Large intestine (tissue), 3 donors: ENCODE measurements at regions not wholly inside any gene's neighbourhood (a gene's known extent, or its start where the extent isn't known, plus 50 kb on each side); places are given as distances from the start of the nearest gene placed in this dataset.

Experiments
- DNase-seq, 2 donors: peaks; one replicate each; pipeline versions ENCODE4 v3.0.0 to v3.0.0-alpha.2; 2013
- H3K27ac ChIP-seq: one replicate; pipeline ENCODE4 v1.5.1; 2013; ENCODE audit warnings: low read length
- H3K27me3 ChIP-seq: 2 replicates; pipeline ENCODE4 v1.6.1; 2013; ENCODE audit warnings: low read length; ENCODE audit not compliant: control insufficient read depth, insufficient read depth
- H3K36me3 ChIP-seq: 2 replicates; pipeline ENCODE4 v1.6.1; 2013; ENCODE audit warnings: low read length; ENCODE audit not compliant: control insufficient read depth, insufficient read depth
- H3K4me1 ChIP-seq: one replicate; pipeline ENCODE4 v1.6.1; 2013; ENCODE audit warnings: low read length; ENCODE audit not compliant: control insufficient read depth, insufficient read depth
- H3K4me3 ChIP-seq: one replicate; pipeline ENCODE4 v1.5.1; 2013; ENCODE audit warnings: low read length
- H3K9me3 ChIP-seq: one replicate; pipeline ENCODE4 v1.6.1; 2013; ENCODE audit warnings: mild to moderate bottlenecking, low read depth, low read length, moderate library complexity; ENCODE audit not compliant: control insufficient read depth
- WGBS: methylation state at CpG from one replicate; pipeline ENCODE4 v1.1.5; 2013; ENCODE audit warnings: low lambda C conversion rate; ENCODE audit not compliant: insufficient coverage; 5-methylcytosine and 5-hydroxymethylcytosine counted together

- H3K4me3 ChIP-seq, result no peak overlapping the region
- 34% methylated on average over 4 of the region's 5 CpGs for WGBS
- no peaks in the 10 kb centered on the region for H3K4me1 ChIP-seq
- no peaks in the 10 kb centered on the region for H3K9me3 ChIP-seq
- no peak for DNase-seq
- H3K36me3 ChIP-seq, result no peaks in the 10 kb centered on the region
- no peaks in the 10 kb centered on the region for H3K27me3 ChIP-seq
- no peak overlapping the region for H3K27ac ChIP-seq
Measured at GRCh38 chr13:68369739-68370138, 1139.6 kb upstream of the PCDH9 start.

- H3K9me3 ChIP-seq, result no peaks in the 10 kb centered on the region
- H3K4me1 ChIP-seq, result no peaks in the 10 kb centered on the region
- 36% methylated on average over 2 of the region's 2 CpGs for WGBS
- no peaks in the 10 kb centered on the region for H3K36me3 ChIP-seq
- H3K27ac ChIP-seq, result no peak overlapping the region
- no peak for DNase-seq
- no peaks in the 10 kb centered on the region for H3K27me3 ChIP-seq
- no peak overlapping the region for H3K4me3 ChIP-seq
Measured at GRCh38 chr13:68368922-68369321, 1138.8 kb upstream of the PCDH9 start.

GRCh38 chr13:68359105-68359504 is 1129.0 kb upstream of the PCDH9 start:
- Histone ChIP-seq H3K4me3 (no peak overlapping the region), H3K27ac (no peak overlapping the region), H3K36me3 (no peaks in the 10 kb centered on the region), H3K9me3 (no peaks in the 10 kb centered on the region), H3K27me3 (no peaks in the 10 kb centered on the region), H3K4me1 (no peaks in the 10 kb centered on the region)
- WGBS, result 67% methylated on average over 1 of the region's 1 CpG
- DNase-seq, result no peak

- Histone ChIP-seq H3K9me3 (no peaks in the 10 kb centered on the region), H3K27me3 (no peaks in the 10 kb centered on the region), H3K4me1 (no peaks in the 10 kb centered on the region), H3K27ac (no peak overlapping the region), H3K36me3 (no peaks in the 10 kb centered on the region), H3K4me3 (no peak overlapping the region)
- no CpG with 5 or more reads among the region's 2 CpGs for WGBS
- no peak for DNase-seq
Measured at GRCh38 chr13:68358294-68358705, 1128.2 kb upstream of the PCDH9 start.

GRCh38 chr13:68350554-68350953 is 1120.4 kb upstream of the PCDH9 start:
- no peaks in the 10 kb centered on the region for H3K4me1 ChIP-seq
- DNase-seq, result no peak
- no peak overlapping the region for H3K27ac ChIP-seq
- 94% methylated on average over 2 of the region's 2 CpGs for WGBS
- no peaks in the 10 kb centered on the region for H3K9me3 ChIP-seq
- H3K4me3 ChIP-seq, result no peak overlapping the region
- no peaks in the 10 kb centered on the region for H3K36me3 ChIP-seq
- no peaks in the 10 kb centered on the region for H3K27me3 ChIP-seq

- Histone ChIP-seq H3K4me3 (no peak overlapping the region), H3K9me3 (no peaks in the 10 kb centered on the region), H3K27me3 (no peaks in the 10 kb centered on the region), H3K27ac (no peak overlapping the region), H3K36me3 (no peaks in the 10 kb centered on the region), H3K4me1 (no peaks in the 10 kb centered on the region)
- no CpG with 5 or more reads among the region's 3 CpGs for WGBS
- no peak for DNase-seq
Measured at GRCh38 chr13:68347220-68347619, 1117.1 kb upstream of the PCDH9 start.

- no peak overlapping the region for H3K27ac ChIP-seq
- DNase-seq, result no peak
- H3K4me1 ChIP-seq, result no peaks in the 10 kb centered on the region
- H3K9me3 ChIP-seq, result no peaks in the 10 kb centered on the region
- no peaks in the 10 kb centered on the region for H3K27me3 ChIP-seq
- H3K4me3 ChIP-seq, result no peak overlapping the region
- WGBS, result no CpG with 5 or more reads among the region's 1 CpG
- no peaks in the 10 kb centered on the region for H3K36me3 ChIP-seq
Measured at GRCh38 chr13:68345963-68346531, 1115.9 kb upstream of the PCDH9 start.

GRCh38 chr13:68323124-68323523 is 1093.0 kb upstream of the PCDH9 start:
- Histone ChIP-seq H3K36me3 (no peaks in the 10 kb centered on the region), H3K27me3 (no peaks in the 10 kb centered on the region), H3K9me3 (peaks cover 2% of the 10 kb centered on the region), H3K27ac (no peak overlapping the region), H3K4me1 (no peaks in the 10 kb centered on the region), H3K4me3 (no peak overlapping the region)
- 100% methylated on average over 1 of the region's 2 CpGs for WGBS
- DNase-seq, result no peak

- H3K9me3 ChIP-seq, result peaks cover 2% of the 10 kb centered on the region
- H3K36me3 ChIP-seq, result no peaks in the 10 kb centered on the region
- no CpG with 5 or more reads among the region's 2 CpGs for WGBS
- no peaks in the 10 kb centered on the region for H3K4me1 ChIP-seq
- DNase-seq, result no peak
- H3K27ac ChIP-seq, result no peak overlapping the region
- H3K4me3 ChIP-seq, result no peak overlapping the region
- no peaks in the 10 kb centered on the region for H3K27me3 ChIP-seq
Measured at GRCh38 chr13:68319384-68319783, 1089.2 kb upstream of the PCDH9 start.

- no peaks in the 10 kb centered on the region for H3K27me3 ChIP-seq
- no peak overlapping the region for H3K27ac ChIP-seq
- 0% methylated on average over 1 of the region's 1 CpG for WGBS
- no peaks in the 10 kb centered on the region for H3K4me1 ChIP-seq
- H3K36me3 ChIP-seq, result no peaks in the 10 kb centered on the region
- no peaks in the 10 kb centered on the region for H3K9me3 ChIP-seq
- no peak for DNase-seq
- no peak overlapping the region for H3K4me3 ChIP-seq
Measured at GRCh38 chr13:68304286-68304893, 1074.3 kb upstream of the PCDH9 start.

GRCh38 chr13:68293631-68294030 is 1063.5 kb upstream of the PCDH9 start:
- no peak overlapping the region for H3K27ac ChIP-seq
- DNase-seq, result no peak
- no peaks in the 10 kb centered on the region for H3K9me3 ChIP-seq
- no peaks in the 10 kb centered on the region for H3K4me1 ChIP-seq
- no peak overlapping the region for H3K4me3 ChIP-seq
- H3K27me3 ChIP-seq, result no peaks in the 10 kb centered on the region
- no peaks in the 10 kb centered on the region for H3K36me3 ChIP-seq
